ENCODE measurements at regions not wholly inside any gene's neighbourhood (a gene's known extent, or its start where the extent isn't known, plus 50 kb on each side); places are given as distances from the start of the nearest gene placed in this dataset.

- DNase-seq, result no peak
- no peaks in the 10 kb centered on the region for H4K20me1 ChIP-seq (ENCODE audit: insufficient read depth, low read length)
- no peak overlapping the region for H3K27ac ChIP-seq (ENCODE audit: low read length)
- no peak overlapping the region for H2AFZ ChIP-seq (ENCODE audit: low read length)
- H3K4me2 ChIP-seq (ENCODE audit: low read depth, low read length), result no peak overlapping the region
- H3K4me1 ChIP-seq (ENCODE audit: low read length), result no peaks in the 10 kb centered on the region
- H3K9me2 ChIP-seq (replicated peaks; ENCODE audit: insufficient read depth, low read length), result no peaks in the 10 kb centered on the region
- H3K9me3 ChIP-seq (replicated peaks; ENCODE audit: insufficient read depth, low read length), result no peaks in the 10 kb centered on the region
- no peaks in the 10 kb centered on the region for H3K27me3 ChIP-seq (replicated peaks; ENCODE audit: insufficient read depth, low read length)
- TF ChIP-seq EZH2 (optimal IDR thresholded peaks at IDR 0.05; ENCODE audit: low read depth, low read length) (no peak), EZH2phosphoT487 (IDR thresholded peaks at IDR 0.05; ENCODE audit: low read length) (no peak), CTCF (IDR thresholded peaks at IDR 0.05; ENCODE audit: low read length) (no peak)
- no peak overlapping the region for H3K4me3 ChIP-seq (ENCODE audit: low read length)
- no peaks in the 10 kb centered on the region for H3F3A ChIP-seq (ENCODE audit: insufficient read depth, low read length)
- no peak overlapping the region for H3K9ac ChIP-seq (ENCODE audit: low read length)
- no peaks in the 10 kb centered on the region for H3K36me3 ChIP-seq (replicated peaks; ENCODE audit: insufficient read depth, low read length)
- H3K79me2 ChIP-seq (ENCODE audit: low read length), result no peaks in the 10 kb centered on the region
These were observed 280.3 kb downstream of the XXYLT1 start for GRCh38 chr3:194990454-194991337.

- no peak overlapping the region for H3K9ac ChIP-seq (ENCODE audit: low read length)
- no peak for TF ChIP-seq EZH2 (optimal IDR thresholded peaks at IDR 0.05; ENCODE audit: low read depth, low read length)
- no peak for TF ChIP-seq EZH2phosphoT487 (IDR thresholded peaks at IDR 0.05; ENCODE audit: low read length)
- no peak for TF ChIP-seq CTCF (IDR thresholded peaks at IDR 0.05; ENCODE audit: low read length)
These were observed 279.7 kb downstream of the XXYLT1 start for GRCh38 chr3:194991338-194991654.

GRCh38 chr3:194993896-194994295, 277.1 kb downstream of the XXYLT1 start:
- Histone ChIP-seq H3K9ac (ENCODE audit: low read length) (no peak overlapping the region), H3K4me1 (ENCODE audit: low read length) (no peaks in the 10 kb centered on the region), H3K9me2 (replicated peaks; ENCODE audit: insufficient read depth, low read length) (no peaks in the 10 kb centered on the region), H3K27me3 (replicated peaks; ENCODE audit: insufficient read depth, low read length) (no peaks in the 10 kb centered on the region), H3K4me3 (ENCODE audit: low read length) (no peak overlapping the region), H3K27ac (ENCODE audit: low read length) (no peak overlapping the region), H3F3A (ENCODE audit: insufficient read depth, low read length) (no peaks in the 10 kb centered on the region), H3K4me2 (ENCODE audit: low read depth, low read length) (no peak overlapping the region), H3K79me2 (ENCODE audit: low read length) (no peaks in the 10 kb centered on the region), H2AFZ (ENCODE audit: low read length) (no peak overlapping the region), H4K20me1 (ENCODE audit: insufficient read depth, low read length) (no peaks in the 10 kb centered on the region), H3K36me3 (replicated peaks; ENCODE audit: insufficient read depth, low read length) (no peaks in the 10 kb centered on the region), H3K9me3 (replicated peaks; ENCODE audit: insufficient read depth, low read length) (no peaks in the 10 kb centered on the region)
- TF ChIP-seq EZH2 (optimal IDR thresholded peaks at IDR 0.05; ENCODE audit: low read depth, low read length), result no peak
- no peak for TF ChIP-seq CTCF (IDR thresholded peaks at IDR 0.05; ENCODE audit: low read length)
- TF ChIP-seq EZH2phosphoT487 (IDR thresholded peaks at IDR 0.05; ENCODE audit: low read length), result no peak
- DNase-seq, result no peak

More at GRCh38 chr3:194991338-194991654, 279.7 kb downstream of the XXYLT1 start:
- Histone ChIP-seq H3K9me2 (replicated peaks; ENCODE audit: insufficient read depth, low read length) (no peaks in the 10 kb centered on the region), H3K4me2 (ENCODE audit: low read depth, low read length) (no peak overlapping the region), H3K79me2 (ENCODE audit: low read length) (no peaks in the 10 kb centered on the region), H3F3A (ENCODE audit: insufficient read depth, low read length) (no peaks in the 10 kb centered on the region), H2AFZ (ENCODE audit: low read length) (no peak overlapping the region), H4K20me1 (ENCODE audit: insufficient read depth, low read length) (no peaks in the 10 kb centered on the region), H3K4me3 (ENCODE audit: low read length) (no peak overlapping the region), H3K4me1 (ENCODE audit: low read length) (no peaks in the 10 kb centered on the region), H3K36me3 (replicated peaks; ENCODE audit: insufficient read depth, low read length) (no peaks in the 10 kb centered on the region), H3K27me3 (replicated peaks; ENCODE audit: insufficient read depth, low read length) (no peaks in the 10 kb centered on the region), H3K27ac (ENCODE audit: low read length) (no peak overlapping the region), H3K9me3 (replicated peaks; ENCODE audit: insufficient read depth, low read length) (no peaks in the 10 kb centered on the region)
- DNase-seq, result no peak

Data from MM.1S (cell line).